Tibial nerve (tissue), 3 donors: ENCODE measurements at regions not wholly inside any gene's neighbourhood (a gene's known extent, or its start where the extent isn't known, plus 50 kb on each side); places are given as distances from the start of the nearest gene placed in this dataset.

Experiments
- POLR2A ChIP-seq, 2 donors: fragments of 450-650 bp; IDR thresholded peaks; one replicate each; pipeline ENCODE4 v1.6.1; 2017; ENCODE audit warnings: antibody characterized with exemption in 2 of 2, mild to moderate bottlenecking in 2 of 2, moderate library complexity in 2 of 2
- TF ChIP-seq, protein P1 (sequence below), 5 experiments: fragments of 200-600 bp in 3 of 5; fragments of 450-650 bp in 2 of 5; sonication (generic) in 3 of 5; IDR thresholded peaks; one replicate each; pipeline ENCODE4 v1.5.1; 2016 to 2019; ENCODE audit warnings: antibody characterized with exemption in 5 of 5, mild to moderate bottlenecking in 3 of 5, moderate library complexity in 2 of 5

GRCh38 chr4:161237495-161237894, 926.3 kb downstream of the FSTL5 start:
- TF ChIP-seq, protein P1, sequence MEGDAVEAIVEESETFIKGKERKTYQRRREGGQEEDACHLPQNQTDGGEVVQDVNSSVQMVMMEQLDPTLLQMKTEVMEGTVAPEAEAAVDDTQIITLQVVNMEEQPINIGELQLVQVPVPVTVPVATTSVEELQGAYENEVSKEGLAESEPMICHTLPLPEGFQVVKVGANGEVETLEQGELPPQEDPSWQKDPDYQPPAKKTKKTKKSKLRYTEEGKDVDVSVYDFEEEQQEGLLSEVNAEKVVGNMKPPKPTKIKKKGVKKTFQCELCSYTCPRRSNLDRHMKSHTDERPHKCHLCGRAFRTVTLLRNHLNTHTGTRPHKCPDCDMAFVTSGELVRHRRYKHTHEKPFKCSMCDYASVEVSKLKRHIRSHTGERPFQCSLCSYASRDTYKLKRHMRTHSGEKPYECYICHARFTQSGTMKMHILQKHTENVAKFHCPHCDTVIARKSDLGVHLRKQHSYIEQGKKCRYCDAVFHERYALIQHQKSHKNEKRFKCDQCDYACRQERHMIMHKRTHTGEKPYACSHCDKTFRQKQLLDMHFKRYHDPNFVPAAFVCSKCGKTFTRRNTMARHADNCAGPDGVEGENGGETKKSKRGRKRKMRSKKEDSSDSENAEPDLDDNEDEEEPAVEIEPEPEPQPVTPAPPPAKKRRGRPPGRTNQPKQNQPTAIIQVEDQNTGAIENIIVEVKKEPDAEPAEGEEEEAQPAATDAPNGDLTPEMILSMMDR (IDR thresholded peaks at IDR 0.05) = no peak
- no peak for TF ChIP-seq POLR2A (IDR thresholded peaks at IDR 0.05)
